ENCODE measurements at regions not wholly inside any gene's neighbourhood (a gene's known extent, or its start where the extent isn't known, plus 50 kb on each side); places are given as distances from the start of the nearest gene placed in this dataset.
A peak's percentile ranks its signal among the peaks of the same experiment; 100 is the strongest.

DNA sequence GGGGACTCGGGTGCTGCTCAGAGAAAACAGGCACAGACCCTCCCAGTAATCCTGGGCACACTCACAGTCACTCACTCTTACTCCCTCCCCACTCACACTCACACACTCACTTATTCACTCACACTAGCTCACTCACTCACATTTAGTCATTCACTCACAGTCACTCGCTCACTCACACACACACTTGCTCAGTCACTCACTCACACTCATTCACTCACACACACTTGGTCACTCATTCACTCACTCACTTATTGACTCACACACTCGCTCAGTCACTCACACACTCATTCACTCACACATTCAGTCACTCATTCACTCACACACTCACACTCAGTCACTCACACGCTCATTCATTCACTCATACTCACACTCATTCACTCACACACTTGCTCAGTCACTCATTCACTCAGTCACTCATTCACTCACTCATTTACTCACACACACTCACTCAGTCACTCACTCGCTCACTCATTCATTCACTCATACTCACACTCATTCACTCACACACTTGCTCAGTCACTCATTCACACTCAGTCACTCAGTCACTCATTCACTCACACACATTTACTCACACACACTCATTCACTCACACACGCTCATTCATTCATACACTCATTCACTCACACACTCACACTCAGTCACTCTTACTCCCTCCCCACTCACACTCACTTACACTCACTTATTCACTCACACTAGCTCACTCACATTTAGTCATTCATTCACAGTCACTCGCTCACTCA, 164.2 kb upstream of the C1orf174 start:
- Histone ChIP-seq H3K36me3 (no peaks in the 10 kb centered on the region), H3K4me1 (no peaks in the 10 kb centered on the region), H3K27me3 (no peaks in the 10 kb centered on the region), H3K27ac (no peak overlapping the region), H3K4me3 (no peak overlapping the region), H3K9me3 (no peaks in the 10 kb centered on the region)
- intact Hi-C loops (cut with DNase I), result no loop called here
- TF ChIP-seq CTCF (IDR thresholded peaks at IDR 0.05) (no peak), POLR2A (IDR thresholded peaks at IDR 0.05) (no peak)
- no peak for DNase-seq
- 63% methylated on average over 6 of the region's 7 CpGs for WGBS (ENCODE audit: insufficient coverage, low coverage, low lambda C conversion rate, missing lambda C conversion rate)
- no peak for ATAC-seq

DNA sequence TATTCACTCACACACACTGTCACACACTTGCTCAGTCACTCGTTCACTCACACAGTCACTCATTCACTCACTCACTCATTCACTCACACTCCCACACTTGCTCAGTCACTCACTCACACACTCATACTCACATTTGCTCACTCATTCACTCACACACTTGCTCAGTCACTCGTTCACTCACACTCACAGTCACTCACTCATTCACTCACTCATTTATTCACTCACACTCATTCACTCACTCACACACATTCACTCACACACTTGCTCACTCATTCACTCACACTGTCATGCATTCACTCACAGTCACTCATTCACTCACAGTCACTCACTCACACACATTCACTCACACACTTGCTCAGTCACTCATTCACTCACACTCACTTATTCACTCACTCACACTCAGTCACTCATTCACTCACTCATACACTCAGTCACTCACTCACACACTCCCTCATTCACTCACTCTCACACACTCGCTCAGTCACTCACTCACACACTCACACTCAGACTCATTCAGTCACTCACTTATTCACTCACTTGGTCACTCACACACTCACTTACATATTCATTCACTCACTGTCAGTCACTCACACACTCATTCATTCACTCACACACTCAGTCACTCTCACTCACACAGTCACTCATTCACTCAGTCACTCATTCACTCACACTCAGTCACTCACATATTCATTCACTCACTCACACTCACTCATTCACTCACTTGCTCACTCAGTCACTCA, 167.0 kb upstream of the C1orf174 start:
- ATAC-seq, result no peak
- Histone ChIP-seq H3K36me3 (no peaks in the 10 kb centered on the region), H3K9me3 (no peaks in the 10 kb centered on the region), H3K27ac (no peak overlapping the region), H3K27me3 (no peaks in the 10 kb centered on the region), H3K4me3 (no peak overlapping the region), H3K4me1 (no peaks in the 10 kb centered on the region)
- WGBS (ENCODE audit: insufficient coverage, low coverage, low lambda C conversion rate, missing lambda C conversion rate), result 56% methylated on average over 1 of the region's 3 CpGs
- TF ChIP-seq POLR2A (IDR thresholded peaks at IDR 0.05) (no peak), CTCF (IDR thresholded peaks at IDR 0.05) (no peak)
- intact Hi-C loops (cut with DNase I), result no loop called here
- DNase-seq, result no peak

- Histone ChIP-seq H3K36me3 (no peaks in the 10 kb centered on the region), H3K27ac (no peak overlapping the region), H3K4me1 (no peaks in the 10 kb centered on the region), H3K4me3 (no peak overlapping the region), H3K9me3 (no peaks in the 10 kb centered on the region), H3K27me3 (no peaks in the 10 kb centered on the region)
- no peak for ATAC-seq
- WGBS (ENCODE audit: insufficient coverage, low coverage, low lambda C conversion rate, missing lambda C conversion rate), result 41% methylated on average over 3 of the region's 8 CpGs
- TF ChIP-seq POLR2A (IDR thresholded peaks at IDR 0.05) (no peak), CTCF (IDR thresholded peaks at IDR 0.05) (no peak)
- intact Hi-C loops (cut with DNase I), result no loop called here
- peak in 1 of 3 donors; percentile 33 for DNase-seq
Measured at GRCh38 chr1:4068076-4068475, 168.0 kb upstream of the C1orf174 start.

DNA sequence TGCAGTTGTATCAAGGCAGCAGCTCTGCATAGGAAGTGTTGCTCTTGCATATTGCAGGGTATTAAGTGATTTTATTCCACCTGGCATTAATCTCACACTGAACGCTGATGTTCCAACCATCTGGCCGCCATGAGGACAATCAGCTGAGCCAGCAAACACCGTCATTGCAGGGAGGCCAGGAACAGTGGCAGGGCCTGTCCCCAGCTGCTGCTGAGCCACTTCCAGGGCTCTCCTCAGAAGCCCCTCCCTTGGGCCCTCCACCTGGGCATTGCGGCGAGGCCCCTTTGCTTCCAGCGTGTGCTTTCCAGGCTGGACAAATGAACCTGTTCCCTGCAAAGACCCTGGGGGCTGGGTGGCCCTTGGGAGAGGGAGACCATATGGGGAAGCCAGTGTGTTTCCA, 171.6 kb upstream of the C1orf174 start:
- no peak for ATAC-seq
- Histone ChIP-seq H3K4me3 (no peak overlapping the region), H3K27ac (no peak overlapping the region), H3K9me3 (no peaks in the 10 kb centered on the region), H3K27me3 (no peaks in the 10 kb centered on the region), H3K36me3 (no peaks in the 10 kb centered on the region), H3K4me1 (no peaks in the 10 kb centered on the region)
- TF ChIP-seq CTCF (IDR thresholded peaks at IDR 0.05), result no peak
- TF ChIP-seq POLR2A (IDR thresholded peaks at IDR 0.05), result no peak
- intact Hi-C loops (cut with DNase I), result no loop called here
- WGBS (ENCODE audit: insufficient coverage, low coverage, low lambda C conversion rate, missing lambda C conversion rate), result 64% methylated on average over 3 of the region's 6 CpGs
- peak in 2 of 3 donors; percentile 17 to 28 for DNase-seq

Data from right lobe of liver (tissue), 6 donors.